TTC549 (cell line): ENCODE measurements at regions not wholly inside any gene's neighbourhood (a gene's known extent, or its start where the extent isn't known, plus 50 kb on each side); places are given as distances from the start of the nearest gene placed in this dataset.
A peak's percentile ranks its signal among the peaks of the same experiment; 100 is the strongest.

Source experiments
- FAIRE-seq: peaks from 2 replicates; lab custom pipeline; 2012; peaks lifted over from hg19 to GRCh38; lab: Jason Lieb, UNC

GRCh38 chr4:36719425-36719824 is 438.0 kb downstream of the DTHD1 start:
- no peak for FAIRE-seq

- FAIRE-seq = no peak
Observed at GRCh38 chr4:36722986-36723385, 441.6 kb downstream of the DTHD1 start.

- FAIRE-seq = no peak
Observed at GRCh38 chr4:36734334-36734733, 452.9 kb downstream of the DTHD1 start.

GRCh38 chr4:36737691-36738090 is 456.3 kb downstream of the DTHD1 start:
- no peak for FAIRE-seq

GRCh38 chr4:36740796-36741310 is 459.4 kb downstream of the DTHD1 start:
- no peak for FAIRE-seq

- FAIRE-seq = no peak
Observed at GRCh38 chr4:36747277-36748129, 466.1 kb downstream of the DTHD1 start.

- FAIRE-seq = no peak
Observed at GRCh38 chr4:36753048-36753447, 471.6 kb downstream of the DTHD1 start.

GRCh38 chr4:36757580-36758311 is 476.3 kb downstream of the DTHD1 start:
- FAIRE-seq = no peak

- no peak for FAIRE-seq
Observed at GRCh38 chr4:36758312-36759178, 477.1 kb downstream of the DTHD1 start.

- FAIRE-seq = no peak
Observed at GRCh38 chr4:36761607-36762006, 480.2 kb downstream of the DTHD1 start.

GRCh38 chr4:36763814-36764213 is 480.7 kb upstream of the NWD2 start:
- FAIRE-seq = no peak

- no peak for FAIRE-seq
Observed at GRCh38 chr4:36767596-36767995, 476.9 kb upstream of the NWD2 start.

- FAIRE-seq = no peak
Observed at GRCh38 chr4:36771411-36772153, 473.0 kb upstream of the NWD2 start.

- no peak for FAIRE-seq
Observed at GRCh38 chr4:36772154-36772516, 472.4 kb upstream of the NWD2 start.

GRCh38 chr4:36773467-36773866 is 471.1 kb upstream of the NWD2 start:
- FAIRE-seq = no peak

GRCh38 chr4:36775544-36775943 is 469.0 kb upstream of the NWD2 start:
- FAIRE-seq = no peak

- peak; percentile 58 for FAIRE-seq
Observed at GRCh38 chr4:36779601-36780000, 464.9 kb upstream of the NWD2 start.

GRCh38 chr4:36785973-36786372 is 458.6 kb upstream of the NWD2 start:
- no peak for FAIRE-seq

GRCh38 chr4:36786519-36786918 is 458.0 kb upstream of the NWD2 start:
- FAIRE-seq = no peak

GRCh38 chr4:36794716-36795115 is 449.8 kb upstream of the NWD2 start:
- no peak for FAIRE-seq

- FAIRE-seq = no peak
Observed at GRCh38 chr4:36812149-36812548, 432.4 kb upstream of the NWD2 start.

- no peak for FAIRE-seq
Observed at GRCh38 chr4:36815536-36815935, 429.0 kb upstream of the NWD2 start.
